GM21723 (cell line): ENCODE measurements at regions not wholly inside any gene's neighbourhood (a gene's known extent, or its start where the extent isn't known, plus 50 kb on each side); places are given as distances from the start of the nearest gene placed in this dataset.
"Not testable (repeated sequence)": the region's sequence is repeated elsewhere in the genome, so short reads cannot be mapped to it uniquely, and the experiment has no call there.

Source experiments
- ATAC-seq: cut with Tn5 transposase; IDR thresholded peaks from one replicate; pipeline ENCODE4 v1.9.1; 2021; ENCODE audit warnings: mild to moderate bottlenecking, moderate library complexity; ENCODE audit not compliant: unreplicated experiment

DNA sequence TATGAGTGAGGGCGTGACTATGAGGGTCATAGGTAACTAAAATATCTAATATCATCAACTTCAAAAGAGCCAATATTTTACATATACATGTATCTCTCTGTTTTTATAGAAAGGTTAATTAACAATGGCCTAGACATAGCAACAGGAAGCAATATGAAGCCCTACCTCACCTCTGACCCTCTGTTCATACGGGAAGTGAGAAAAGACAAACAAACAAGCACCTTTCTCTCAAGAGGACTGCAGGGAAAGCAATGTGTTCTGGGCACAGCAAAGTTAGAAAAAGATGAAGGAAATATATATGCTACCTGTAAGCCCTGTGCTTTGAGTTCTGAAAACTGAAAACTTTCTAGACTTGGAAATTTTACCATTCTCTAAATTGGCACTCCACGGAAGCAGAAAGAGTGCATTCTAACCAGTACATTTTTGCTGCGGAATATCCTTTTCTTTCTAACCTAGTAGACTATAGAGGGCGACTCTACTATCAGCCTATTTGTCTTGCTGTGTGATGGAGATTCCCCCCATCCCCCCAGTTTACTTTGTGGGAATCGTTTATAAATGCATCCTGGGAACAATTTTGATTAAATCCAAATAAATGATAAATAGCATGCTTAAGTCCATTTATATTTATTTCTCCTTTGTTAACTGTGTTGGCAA, 830.4 kb upstream of the FAT3 start:
- ATAC-seq = no peak

DNA sequence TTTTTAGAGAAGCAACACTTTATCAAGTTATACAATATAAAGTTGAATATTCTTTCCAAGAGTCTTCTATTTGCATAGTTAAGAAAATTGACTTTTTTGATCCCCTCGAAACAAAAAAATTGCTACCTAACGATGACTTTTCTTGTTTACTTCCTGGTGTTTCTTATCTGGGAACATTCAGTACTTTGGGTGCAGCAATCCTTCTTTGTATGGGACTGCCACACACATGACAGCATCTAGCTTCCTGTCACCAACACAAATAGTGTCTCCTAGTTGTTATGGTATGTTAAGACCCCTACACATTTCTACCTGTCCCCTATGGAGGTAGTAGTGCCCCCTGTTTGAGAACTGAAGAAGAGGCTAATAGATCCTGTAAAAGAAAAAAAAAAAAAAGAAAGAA, 841.7 kb upstream of the FAT3 start:
- no peak for ATAC-seq

DNA sequence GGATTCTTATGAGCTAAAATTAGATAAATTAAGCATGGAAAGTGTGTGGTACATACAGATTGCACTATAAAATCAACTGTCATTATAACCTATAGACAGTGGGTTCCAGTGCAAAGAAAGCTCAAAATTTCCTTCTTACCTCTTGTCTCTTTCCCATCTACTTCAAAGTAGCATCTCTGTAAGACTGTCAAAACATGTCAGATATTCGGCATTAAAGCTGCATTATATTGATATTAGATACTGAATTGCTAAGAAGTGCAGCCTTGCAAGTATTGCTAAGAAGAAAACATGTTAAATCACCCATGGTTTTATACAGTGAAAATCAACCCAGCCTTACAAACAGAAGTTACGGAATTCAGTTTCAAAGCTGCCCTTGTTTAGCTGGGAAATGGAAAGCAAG, 849.8 kb upstream of the FAT3 start:
- no peak for ATAC-seq

DNA sequence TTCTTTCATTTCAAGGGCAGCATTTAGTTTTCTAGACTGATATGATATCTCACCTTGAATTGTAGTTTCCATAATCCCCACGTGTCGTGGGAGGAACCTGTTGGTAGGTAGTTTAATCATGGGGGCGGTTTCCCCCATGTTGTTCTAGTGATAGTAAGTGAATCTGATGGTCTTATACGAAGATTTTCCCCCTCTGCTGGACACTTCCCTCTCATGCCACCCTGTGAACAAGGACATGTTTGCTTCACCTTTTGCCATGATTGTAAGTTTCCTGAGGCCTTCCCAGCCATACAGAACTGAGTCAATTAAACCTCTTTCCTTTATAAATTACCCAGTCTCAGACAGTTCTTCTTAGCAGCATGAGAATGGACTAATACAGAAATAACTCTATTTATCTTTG, 851.1 kb upstream of the FAT3 start:
- no peak for ATAC-seq

DNA sequence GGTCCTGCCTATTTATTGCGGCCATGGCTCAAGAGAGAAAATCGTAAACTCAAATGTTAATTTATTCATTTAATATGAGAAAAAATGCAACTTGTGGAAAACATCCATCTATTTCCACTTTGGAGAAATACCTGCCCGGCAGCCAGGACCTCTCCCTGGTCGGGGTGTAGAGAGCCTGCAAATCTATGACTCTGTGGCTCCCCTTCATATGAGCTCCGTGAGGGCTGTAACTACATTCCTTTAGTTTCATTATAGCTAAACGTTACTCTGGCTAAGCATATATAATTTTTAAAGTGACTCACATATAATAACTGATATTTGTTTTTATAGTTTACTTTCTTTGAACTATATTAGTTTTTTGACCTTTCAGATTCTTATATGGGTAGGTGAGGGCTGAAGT, 857.8 kb upstream of the FAT3 start:
- no peak for ATAC-seq

DNA sequence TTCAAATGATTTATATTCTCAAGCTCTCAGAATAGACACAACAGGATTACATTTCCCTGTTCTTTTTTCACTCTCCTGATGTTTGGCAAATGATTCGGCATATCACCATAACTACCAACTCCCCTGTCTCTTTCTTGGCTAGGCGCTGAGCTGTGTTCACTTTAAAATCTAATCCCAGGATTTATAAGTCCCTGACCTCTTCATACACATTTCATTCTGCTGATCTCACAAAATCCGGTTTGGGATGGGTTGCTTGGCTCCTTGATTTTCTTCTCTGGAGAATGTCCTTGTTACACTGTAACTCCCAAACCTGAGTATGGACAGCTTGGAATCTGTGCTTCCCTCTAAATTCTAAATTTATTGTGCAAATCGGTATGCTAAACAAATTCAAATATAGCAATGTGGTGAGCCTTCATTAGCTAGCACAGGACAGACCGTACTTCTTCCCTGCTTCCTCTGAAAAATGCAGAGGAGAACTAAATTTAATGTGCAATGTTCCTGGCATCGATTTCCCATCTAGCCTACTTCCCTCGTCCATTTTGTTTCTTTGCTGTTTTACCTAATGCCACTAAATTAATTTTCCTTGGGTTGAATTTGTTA, 858.5 kb upstream of the FAT3 start:
- no peak for ATAC-seq

DNA sequence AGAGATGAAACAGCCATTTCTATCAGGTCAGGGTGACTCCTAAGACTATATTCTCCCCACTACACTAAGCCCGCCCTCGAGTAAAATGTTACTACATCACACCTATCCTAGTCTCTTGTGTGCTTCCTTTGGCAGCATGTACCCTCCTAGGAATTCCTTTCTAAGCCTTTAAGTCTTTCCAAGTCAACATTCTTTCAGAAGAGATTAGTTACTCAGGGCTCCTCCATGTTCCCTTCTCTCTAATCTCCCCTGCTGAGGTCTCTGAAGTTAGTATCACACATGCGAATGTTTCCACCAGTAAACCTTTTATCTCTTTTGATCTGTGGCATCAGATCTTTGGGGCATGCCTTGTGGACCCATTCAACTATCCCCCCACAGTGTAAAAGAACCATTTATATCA, 873.7 kb upstream of the FAT3 start:
- ATAC-seq = no peak

DNA sequence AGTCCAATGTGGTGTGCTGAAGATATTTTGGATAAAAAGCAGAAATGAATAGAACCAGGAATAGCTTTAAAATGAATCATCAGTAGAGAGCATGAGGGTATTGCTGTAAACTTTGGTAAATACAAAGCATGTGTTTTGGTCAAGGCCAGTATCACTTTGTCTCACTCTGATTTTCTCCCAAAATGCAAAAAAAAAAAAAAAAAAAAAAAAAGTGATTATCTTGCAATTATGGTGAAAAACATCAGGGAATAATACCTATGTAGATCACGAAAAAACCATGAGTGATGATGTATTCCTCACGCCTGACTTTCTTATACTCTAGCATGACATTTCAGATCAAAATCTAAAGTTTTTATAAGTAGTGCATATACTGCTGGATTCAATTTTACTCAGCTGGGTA, 897.9 kb upstream of the FAT3 start:
- ATAC-seq = no peak

DNA sequence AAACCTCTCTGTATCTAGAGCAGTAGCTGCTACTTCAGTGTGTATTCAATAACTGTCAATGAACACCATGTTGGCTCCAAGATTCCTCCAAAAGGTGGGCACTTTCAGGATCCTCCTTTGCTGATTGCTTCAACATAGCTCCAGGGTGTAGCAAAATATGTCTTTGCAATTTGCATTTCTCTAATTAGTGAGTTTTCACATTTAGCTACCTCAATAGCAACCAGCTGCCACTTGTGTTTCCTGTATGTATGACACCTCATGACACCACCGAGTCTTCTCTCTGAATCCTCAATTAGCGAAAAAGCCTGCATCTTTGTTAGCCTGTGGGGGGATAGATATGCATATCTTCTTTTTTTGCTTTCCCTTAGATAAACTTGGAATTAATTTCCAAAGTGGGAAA, 898.3 kb upstream of the FAT3 start:
- no peak for ATAC-seq

DNA sequence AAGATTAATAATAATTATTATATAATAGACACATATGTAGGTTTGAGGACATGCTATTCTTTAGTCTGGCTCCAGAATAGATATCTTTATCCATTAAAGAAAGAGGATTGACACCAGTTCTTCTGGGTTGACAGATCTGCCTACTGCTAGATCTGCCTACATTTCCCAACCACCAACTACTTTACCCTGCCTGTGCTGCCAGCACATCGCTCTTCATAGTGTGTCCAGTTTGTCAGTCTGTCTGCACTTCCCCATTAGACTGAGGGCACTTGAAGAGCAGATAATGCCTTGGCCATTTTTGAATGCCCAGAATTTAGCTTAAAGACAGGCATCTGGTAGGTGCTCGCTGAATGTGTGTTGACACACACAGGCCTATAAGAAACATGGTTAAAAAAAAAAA, 910.1 kb upstream of the FAT3 start:
- ATAC-seq = no peak

DNA sequence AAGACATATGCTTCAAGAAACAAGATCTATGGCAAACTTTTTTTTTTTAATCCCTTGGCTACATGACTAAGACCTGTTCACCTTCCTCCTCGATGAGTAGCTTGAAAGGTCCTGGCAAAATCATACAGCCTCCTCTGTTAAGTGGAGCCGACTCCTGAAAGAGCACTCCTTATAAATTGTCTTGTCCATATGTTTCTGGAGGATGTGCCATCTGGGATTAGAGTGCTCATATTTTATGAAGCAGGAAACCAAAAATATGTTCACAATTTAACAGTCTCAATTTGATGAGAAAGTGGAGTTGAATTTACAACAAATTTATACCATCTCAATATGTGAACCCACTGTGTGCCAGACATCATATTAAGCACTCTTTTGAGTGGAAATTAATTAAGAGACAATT, 912.1 kb upstream of the FAT3 start:
- ATAC-seq = no peak

DNA sequence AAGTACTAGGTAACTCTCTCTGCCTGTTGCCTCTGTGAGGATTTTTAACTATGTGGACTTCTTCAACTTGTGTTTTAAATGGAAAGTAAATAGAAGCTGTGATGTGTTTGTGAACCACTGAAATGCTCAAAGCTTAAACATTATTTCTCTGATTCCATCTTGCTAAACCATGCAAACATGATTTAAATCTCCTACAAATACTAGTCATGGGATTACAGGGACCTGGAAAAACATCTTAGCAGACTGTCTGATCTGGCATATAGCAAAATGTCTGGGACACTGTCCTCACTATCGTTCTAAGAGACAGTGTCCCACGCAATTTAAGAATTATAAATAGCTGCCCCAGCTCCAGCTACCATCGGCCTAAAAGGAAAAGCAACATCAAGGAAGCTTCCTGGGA, 914.5 kb upstream of the FAT3 start:
- ATAC-seq = no peak

DNA sequence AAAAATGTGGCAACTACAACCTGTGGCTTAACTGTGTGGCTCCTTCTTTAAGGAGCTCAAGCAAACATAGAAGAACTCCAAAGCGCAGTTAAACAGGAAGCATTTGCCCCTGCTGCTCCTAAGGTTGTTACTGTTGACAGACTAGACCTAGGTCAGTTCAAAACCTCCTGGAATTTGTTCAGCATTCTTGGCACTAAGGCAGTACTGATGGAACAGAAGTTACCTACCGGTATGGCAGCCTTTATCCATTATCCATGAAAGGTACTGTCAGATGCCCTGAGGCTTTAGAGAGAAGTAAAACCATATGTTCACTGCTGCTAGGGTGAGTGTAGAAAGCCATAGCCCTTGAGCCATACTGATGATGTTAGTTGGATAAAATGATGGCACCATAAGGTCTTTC, 916.5 kb upstream of the FAT3 start:
- no peak for ATAC-seq

DNA sequence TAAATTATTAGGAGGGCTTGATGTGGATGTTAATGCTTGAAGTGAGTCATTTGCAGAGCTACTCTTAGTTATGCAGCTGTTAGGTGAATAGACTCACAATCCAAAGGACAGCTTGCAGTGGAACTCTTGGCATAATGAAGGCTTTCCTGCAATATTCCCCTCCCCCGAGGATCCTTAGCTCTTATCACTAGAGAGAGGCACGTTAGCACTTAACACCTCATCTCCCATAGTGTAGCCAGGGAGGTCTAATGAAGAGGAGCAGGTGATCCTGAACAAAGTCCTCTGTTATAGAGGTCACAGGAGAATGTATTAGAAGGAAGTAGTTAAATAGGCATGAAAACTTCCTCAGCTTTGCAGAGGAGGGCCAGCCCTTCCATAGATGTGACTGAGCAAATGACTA, 919.2 kb upstream of the FAT3 start:
- ATAC-seq = no peak

DNA sequence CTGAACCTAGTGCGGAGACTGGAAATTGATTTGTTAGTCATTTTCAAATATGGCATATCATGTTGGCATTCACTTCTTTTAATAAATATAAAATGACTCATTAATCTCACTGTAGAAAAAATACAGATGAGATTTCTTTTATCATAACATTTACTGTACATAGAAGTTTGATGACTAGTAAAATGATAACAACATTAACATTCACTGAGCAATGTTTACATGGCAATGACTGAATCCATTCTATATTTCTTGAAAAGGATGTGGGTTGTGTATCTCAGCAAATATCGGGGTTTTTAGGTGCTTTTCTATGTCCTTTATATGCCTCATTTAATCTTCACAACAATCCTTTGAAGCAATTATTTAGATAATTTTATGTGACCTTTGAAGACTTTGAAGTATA, 920.9 kb upstream of the FAT3 start:
- ATAC-seq = no peak

DNA sequence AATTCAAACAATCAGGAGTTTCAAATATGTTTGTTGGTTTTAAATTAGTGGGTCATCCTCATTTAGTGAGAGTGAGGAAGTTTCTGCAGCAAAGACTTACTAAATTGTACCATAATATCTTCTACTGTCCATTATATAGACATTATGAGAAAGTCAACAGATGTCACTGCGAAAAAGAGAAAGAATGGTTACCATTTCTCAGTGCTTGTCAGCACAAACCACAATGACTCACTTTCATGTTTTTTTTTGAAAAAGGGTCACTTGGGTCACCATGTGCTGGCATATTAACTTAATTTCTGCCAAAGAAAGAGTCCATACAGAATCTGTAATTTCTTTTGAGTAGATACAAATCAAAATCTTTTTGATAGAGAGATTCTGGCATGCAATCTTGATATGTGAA, 924.6 kb upstream of the FAT3 start:
- ATAC-seq = peak; percentile 54

DNA sequence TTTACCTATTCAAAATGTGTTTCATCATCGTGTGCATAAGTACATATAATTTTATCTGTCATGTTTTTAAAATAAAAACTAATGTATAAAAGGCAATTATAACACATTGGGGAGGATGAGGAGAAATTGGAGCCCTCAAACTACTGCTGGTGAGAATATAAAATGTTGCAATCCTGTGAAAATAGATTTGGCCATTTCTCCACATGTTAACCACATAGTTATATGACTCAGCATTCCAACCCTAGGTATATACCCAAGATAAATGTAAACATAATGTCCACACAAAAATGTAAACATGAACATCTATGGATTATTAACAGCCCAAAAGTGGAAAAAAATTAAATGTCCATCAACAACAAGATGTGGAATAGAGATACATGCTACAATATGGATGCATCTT, 928.0 kb upstream of the FAT3 start:
- ATAC-seq = no peak

DNA sequence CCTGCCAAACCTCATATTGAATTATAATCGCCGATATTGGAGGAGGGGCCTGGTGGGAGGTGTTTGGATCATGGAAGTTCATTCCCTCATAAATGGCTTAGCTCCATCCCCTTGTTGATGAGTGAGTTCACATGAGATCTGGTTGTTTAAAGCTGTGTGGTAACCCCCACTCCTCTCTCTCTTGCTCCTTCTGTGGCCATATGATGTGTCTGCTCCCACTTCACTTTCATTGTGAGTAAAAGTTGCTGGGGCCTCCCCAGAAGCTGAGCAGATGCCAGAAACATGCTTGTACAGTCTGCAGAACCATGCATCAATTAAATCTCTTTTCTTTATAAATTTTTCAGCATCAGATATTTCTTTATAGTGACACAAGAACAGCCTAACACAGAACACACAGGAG, 929.0 kb upstream of the FAT3 start:
- no peak for ATAC-seq

DNA sequence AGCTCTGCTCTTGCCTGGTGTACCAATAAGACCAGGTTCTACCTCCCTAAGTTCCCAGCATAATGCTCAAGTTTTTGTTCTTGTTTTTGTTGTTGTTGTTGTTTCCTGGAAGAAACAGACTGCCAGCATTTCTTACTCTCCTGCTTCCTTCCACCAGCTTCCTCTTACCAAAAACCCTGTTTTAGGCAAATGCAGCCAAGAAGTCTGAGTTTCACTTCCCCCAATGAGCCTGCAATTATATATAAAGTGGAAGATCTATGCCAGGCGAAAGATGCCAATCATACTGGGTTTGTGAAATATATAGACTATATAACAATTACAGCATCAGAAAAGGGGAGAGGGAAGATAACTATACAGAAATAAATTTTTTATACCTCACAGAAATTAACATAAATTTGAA, 931.5 kb upstream of the FAT3 start:
- no peak for ATAC-seq

DNA sequence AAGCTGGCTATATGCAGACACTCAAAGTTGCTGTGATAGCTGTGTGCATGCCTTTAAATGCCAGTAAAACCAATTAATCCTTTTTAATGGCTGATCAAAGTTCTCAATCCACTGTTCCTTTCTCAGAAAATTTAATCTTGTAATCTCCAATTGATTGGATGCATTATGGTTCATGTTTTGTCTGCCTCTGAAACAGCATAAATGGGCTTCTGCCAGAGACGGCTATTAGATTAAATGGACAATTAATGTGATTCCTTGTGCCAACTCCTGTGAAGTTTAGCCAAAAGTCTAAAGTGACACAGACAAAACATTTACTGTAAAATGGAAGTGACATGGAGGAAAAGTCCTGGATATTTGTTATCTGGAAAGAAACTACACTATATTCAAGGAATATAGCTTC, 952.5 kb upstream of the FAT3 start:
- no peak for ATAC-seq

DNA sequence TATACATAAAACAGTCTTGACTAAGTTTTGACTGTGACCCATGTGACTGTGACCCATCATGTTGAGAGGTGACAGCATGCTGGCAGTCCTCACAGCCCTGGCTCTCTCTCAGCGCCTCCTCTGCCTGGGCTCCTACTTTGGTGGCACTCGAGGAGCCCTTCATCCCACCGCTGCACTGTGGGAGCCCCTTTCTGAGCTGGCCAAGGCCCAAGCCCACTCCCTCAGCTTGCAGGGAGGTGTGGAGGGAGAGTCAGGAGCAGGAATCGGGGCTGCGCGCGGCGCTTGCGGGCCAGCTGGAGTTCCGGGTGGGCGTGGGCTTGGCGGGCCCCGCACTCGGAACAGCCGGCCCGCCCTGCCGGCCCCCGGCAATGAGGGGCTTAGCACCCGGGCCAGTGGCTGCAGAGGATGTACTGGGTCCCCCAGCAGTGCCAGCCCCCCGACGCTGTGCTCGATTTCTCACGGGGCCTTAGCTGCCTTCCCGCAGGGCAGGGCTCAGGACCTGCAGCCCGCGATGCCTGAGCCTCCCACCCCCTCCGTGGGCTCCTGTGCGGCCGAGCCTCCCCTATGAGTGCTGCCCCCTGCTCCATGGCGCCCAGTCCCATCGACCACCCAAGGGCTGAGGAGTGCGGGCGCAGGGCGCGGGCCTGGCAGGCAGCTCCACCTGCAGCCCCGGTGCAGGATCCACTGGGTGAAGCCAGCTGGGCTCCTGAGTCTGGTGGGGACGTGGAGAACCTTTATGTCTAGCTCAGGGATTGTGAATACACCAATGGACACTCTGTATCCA, 955.9 kb upstream of the FAT3 start:
- ATAC-seq = not testable (repeated sequence)

DNA sequence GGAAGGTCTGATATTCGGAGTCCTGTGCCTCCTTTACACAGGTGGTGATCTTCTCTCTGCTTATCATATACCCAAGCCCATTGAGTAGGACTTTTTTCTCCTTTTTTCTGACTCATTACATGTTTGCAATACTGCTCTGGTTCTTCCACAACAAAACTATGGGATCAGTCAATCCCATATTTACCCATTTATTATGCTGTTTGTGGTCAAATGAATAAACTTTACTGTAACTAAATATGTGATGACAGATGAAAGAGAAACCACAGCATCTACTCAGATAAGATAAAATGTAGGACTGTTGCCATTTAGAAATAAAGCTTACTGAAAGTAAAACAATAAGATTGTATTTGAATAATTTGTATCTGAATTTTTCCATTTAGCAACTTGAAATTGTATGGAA, 958.7 kb upstream of the FAT3 start:
- no peak for ATAC-seq

DNA sequence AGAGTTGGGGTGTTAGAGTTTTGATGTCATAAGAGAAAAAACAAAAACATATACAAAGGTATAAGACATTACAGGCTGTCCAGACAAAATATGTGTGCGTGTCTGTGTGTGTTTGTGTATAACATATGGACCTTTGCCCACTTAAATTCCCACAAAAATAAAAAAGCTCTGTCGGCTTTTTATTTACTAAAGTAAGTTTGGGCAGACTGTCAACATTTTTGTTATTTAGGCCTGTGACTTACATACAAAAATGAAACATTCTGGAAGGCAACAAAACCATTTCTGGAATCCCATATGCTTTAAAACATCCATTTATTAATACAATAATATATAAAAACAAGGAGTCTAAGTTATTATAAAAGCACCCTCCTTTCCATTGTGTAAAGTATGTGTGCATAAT, 960.1 kb upstream of the FAT3 start:
- ATAC-seq = no peak
